ENCODE measurements at regions not wholly inside any gene's neighbourhood (a gene's known extent, or its start where the extent isn't known, plus 50 kb on each side); places are given as distances from the start of the nearest gene placed in this dataset.

DNA sequence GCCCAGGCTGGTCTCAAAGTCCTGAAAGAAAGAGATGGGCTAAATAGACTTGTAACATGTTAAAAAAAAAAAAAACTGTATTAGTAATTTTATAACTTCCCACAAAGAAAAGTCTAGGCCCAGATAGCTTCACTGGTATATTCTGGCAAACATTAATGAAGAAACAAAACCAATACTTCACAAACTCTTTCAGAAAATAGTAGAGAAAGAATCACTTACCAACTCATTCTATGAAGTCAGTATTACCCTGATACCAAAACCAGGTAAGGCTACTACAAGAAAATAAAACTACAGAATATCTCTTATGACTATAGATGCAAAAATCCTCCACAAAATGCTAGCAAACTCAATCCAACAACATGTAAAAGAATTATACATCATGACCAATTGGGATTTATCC lies 59.9 kb upstream of the ODC1 start:
- DNase-seq, result no peak
- Histone ChIP-seq H3K36me3 (replicated peaks in 1 of 2; ENCODE audit: control insufficient read depth in 1 of 2, insufficient read depth in 2 of 2, low read length in 1 of 2) (no peaks in the 10 kb centered on the region), H4K20me1 (ENCODE audit: insufficient read depth) (no peaks in the 10 kb centered on the region), H3K27me3 (ENCODE audit: insufficient read depth) (peaks cover 4% of the 10 kb centered on the region; the same call in 1 of the 2 replicates), H3K9ac (no peak overlapping the region), H3K4me3 (ENCODE audit: low read depth in 2 of 2, low read length in 1 of 2) (no peak overlapping the region), H3K4me1 (ENCODE audit: control insufficient read depth in 1 of 2, insufficient read depth in 2 of 2, low read depth in 1 of 2, low read length in 1 of 2) (no peaks in the 10 kb centered on the region), H3K4me2 (no peak overlapping the region), H3K79me2 (ENCODE audit: insufficient read depth) (no peaks in the 10 kb centered on the region), H3K9me2 (no peaks in the 10 kb centered on the region), H2AFZ (ENCODE audit: low read depth) (no peak overlapping the region), H3K27ac (ENCODE audit: low read depth in 2 of 2, low read length in 1 of 2) (no peak overlapping the region), H3F3A (replicated peaks; ENCODE audit: insufficient read depth) (no peaks in the 10 kb centered on the region), H3K9me3 (no peaks in the 10 kb centered on the region)
- TF ChIP-seq RAD21 (IDR thresholded peaks at IDR 0.05; ENCODE audit: low read length) (no peak), EP300 (IDR thresholded peaks at IDR 0.05; ENCODE audit: borderline replicate concordance in 1 of 2, low read depth in 1 of 2, low read length in 1 of 2) (no peak)
- POLR2A ChIA-PET, result no interaction called here
- CTCF ChIA-PET, result no interaction called here

DNA sequence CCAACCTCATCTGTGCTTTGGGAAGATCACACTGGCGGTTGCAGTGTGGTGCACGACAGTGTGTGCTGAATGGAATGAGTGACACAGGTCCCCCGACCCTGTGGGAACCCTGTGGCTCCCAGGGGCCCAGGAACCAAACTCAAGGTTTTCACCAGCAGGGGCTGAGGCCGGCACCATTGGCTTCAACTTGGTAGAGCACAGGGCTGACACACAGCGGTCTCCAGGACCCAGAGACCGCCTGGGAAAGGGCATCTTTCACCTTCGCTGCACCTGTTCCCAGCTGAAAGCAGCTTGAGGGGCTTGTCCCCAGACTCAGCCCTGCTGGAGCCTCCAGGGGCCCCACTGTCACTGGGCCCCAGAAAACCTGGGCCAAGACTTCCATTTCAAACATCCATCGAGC lies 59.0 kb upstream of the ODC1 start:
- H3K9me2 ChIP-seq, result no peaks in the 10 kb centered on the region
- no peak for DNase-seq
- H2AFZ ChIP-seq (ENCODE audit: low read depth), result no peak overlapping the region
- no peak overlapping the region for H3K27ac ChIP-seq (ENCODE audit: low read depth in 2 of 2, low read length in 1 of 2)
- peaks cover 9% of the 10 kb centered on the region; the same call in 1 of the 2 replicates for H3K27me3 ChIP-seq (ENCODE audit: insufficient read depth)
- 52% methylated on average over 7 of the region's 8 CpGs for WGBS (ENCODE audit: low lambda C conversion rate)
- no peak overlapping the region for H3K4me3 ChIP-seq (ENCODE audit: low read depth in 2 of 2, low read length in 1 of 2)
- POLR2A ChIA-PET, result no interaction called here
- H3K36me3 ChIP-seq (replicated peaks in 1 of 2; ENCODE audit: control insufficient read depth in 1 of 2, insufficient read depth in 2 of 2, low read length in 1 of 2), result no peaks in the 10 kb centered on the region
- TF ChIP-seq MEF2A (IDR thresholded peaks at IDR 0.05; ENCODE audit: borderline replicate concordance, low read depth) (no peak), TAF1 (IDR thresholded peaks at IDR 0.05; ENCODE audit: borderline replicate concordance, low read depth, low read length) (no peak), TEAD4 (IDR thresholded peaks at IDR 0.05; ENCODE audit: borderline replicate concordance, insufficient read depth) (no peak), JUND (IDR thresholded peaks at IDR 0.05) (no peak), EP300 (IDR thresholded peaks at IDR 0.05; ENCODE audit: borderline replicate concordance in 1 of 2, low read depth in 1 of 2, low read length in 1 of 2) (no peak), ELF1 (IDR thresholded peaks at IDR 0.05) (no peak), CHD2 (IDR thresholded peaks at IDR 0.05; ENCODE audit: low read length, partially characterized antibody) (no peak), YY1 (IDR thresholded peaks at IDR 0.05; ENCODE audit: low read depth) (no peak), RCOR1 (IDR thresholded peaks at IDR 0.05; ENCODE audit: low read length) (no peak), EZH2phosphoT487 (IDR thresholded peaks at IDR 0.05; ENCODE audit: borderline replicate concordance, low read depth) (no peak), NRF1 (IDR thresholded peaks at IDR 0.05; ENCODE audit: low read depth, low read length) (no peak)
- TF ChIP-seq, protein P1, sequence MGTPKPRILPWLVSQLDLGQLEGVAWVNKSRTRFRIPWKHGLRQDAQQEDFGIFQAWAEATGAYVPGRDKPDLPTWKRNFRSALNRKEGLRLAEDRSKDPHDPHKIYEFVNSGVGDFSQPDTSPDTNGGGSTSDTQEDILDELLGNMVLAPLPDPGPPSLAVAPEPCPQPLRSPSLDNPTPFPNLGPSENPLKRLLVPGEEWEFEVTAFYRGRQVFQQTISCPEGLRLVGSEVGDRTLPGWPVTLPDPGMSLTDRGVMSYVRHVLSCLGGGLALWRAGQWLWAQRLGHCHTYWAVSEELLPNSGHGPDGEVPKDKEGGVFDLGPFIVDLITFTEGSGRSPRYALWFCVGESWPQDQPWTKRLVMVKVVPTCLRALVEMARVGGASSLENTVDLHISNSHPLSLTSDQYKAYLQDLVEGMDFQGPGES (IDR thresholded peaks at IDR 0.05; ENCODE audit: low read depth, low read length), result no peak
- TF ChIP-seq, protein P2, sequence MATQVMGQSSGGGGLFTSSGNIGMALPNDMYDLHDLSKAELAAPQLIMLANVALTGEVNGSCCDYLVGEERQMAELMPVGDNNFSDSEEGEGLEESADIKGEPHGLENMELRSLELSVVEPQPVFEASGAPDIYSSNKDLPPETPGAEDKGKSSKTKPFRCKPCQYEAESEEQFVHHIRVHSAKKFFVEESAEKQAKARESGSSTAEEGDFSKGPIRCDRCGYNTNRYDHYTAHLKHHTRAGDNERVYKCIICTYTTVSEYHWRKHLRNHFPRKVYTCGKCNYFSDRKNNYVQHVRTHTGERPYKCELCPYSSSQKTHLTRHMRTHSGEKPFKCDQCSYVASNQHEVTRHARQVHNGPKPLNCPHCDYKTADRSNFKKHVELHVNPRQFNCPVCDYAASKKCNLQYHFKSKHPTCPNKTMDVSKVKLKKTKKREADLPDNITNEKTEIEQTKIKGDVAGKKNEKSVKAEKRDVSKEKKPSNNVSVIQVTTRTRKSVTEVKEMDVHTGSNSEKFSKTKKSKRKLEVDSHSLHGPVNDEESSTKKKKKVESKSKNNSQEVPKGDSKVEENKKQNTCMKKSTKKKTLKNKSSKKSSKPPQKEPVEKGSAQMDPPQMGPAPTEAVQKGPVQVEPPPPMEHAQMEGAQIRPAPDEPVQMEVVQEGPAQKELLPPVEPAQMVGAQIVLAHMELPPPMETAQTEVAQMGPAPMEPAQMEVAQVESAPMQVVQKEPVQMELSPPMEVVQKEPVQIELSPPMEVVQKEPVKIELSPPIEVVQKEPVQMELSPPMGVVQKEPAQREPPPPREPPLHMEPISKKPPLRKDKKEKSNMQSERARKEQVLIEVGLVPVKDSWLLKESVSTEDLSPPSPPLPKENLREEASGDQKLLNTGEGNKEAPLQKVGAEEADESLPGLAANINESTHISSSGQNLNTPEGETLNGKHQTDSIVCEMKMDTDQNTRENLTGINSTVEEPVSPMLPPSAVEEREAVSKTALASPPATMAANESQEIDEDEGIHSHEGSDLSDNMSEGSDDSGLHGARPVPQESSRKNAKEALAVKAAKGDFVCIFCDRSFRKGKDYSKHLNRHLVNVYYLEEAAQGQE (IDR thresholded peaks at IDR 0.05; ENCODE audit: low read depth, low read length), result no peak
- TF ChIP-seq, protein P3, sequence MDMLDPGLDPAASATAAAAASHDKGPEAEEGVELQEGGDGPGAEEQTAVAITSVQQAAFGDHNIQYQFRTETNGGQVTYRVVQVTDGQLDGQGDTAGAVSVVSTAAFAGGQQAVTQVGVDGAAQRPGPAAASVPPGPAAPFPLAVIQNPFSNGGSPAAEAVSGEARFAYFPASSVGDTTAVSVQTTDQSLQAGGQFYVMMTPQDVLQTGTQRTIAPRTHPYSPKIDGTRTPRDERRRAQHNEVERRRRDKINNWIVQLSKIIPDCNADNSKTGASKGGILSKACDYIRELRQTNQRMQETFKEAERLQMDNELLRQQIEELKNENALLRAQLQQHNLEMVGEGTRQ (IDR thresholded peaks at IDR 0.05; ENCODE audit: borderline replicate concordance, low read depth, low read length), result no peak
- H4K20me1 ChIP-seq (ENCODE audit: insufficient read depth), result no peaks in the 10 kb centered on the region
- no peak overlapping the region for H3K4me2 ChIP-seq
- H3K9ac ChIP-seq, result no peak overlapping the region
- no peaks in the 10 kb centered on the region for H3K79me2 ChIP-seq (ENCODE audit: insufficient read depth)
- CTCF ChIA-PET, result interaction anchor here (0.6 kb wide), 1 partner anchor 11 kb away, joined by 3 read pairs; no protein-coding TSS in a partner anchor
- no peaks in the 10 kb centered on the region for H3F3A ChIP-seq (replicated peaks; ENCODE audit: insufficient read depth)
- no peaks in the 10 kb centered on the region for H3K9me3 ChIP-seq
- no peaks in the 10 kb centered on the region for H3K4me1 ChIP-seq (ENCODE audit: control insufficient read depth in 1 of 2, insufficient read depth in 2 of 2, low read depth in 1 of 2, low read length in 1 of 2)

All from SK-N-SH (cell line).